ENCODE measurements at regions not wholly inside any gene's neighbourhood (a gene's known extent, or its start where the extent isn't known, plus 50 kb on each side); places are given as distances from the start of the nearest gene placed in this dataset.

DNA sequence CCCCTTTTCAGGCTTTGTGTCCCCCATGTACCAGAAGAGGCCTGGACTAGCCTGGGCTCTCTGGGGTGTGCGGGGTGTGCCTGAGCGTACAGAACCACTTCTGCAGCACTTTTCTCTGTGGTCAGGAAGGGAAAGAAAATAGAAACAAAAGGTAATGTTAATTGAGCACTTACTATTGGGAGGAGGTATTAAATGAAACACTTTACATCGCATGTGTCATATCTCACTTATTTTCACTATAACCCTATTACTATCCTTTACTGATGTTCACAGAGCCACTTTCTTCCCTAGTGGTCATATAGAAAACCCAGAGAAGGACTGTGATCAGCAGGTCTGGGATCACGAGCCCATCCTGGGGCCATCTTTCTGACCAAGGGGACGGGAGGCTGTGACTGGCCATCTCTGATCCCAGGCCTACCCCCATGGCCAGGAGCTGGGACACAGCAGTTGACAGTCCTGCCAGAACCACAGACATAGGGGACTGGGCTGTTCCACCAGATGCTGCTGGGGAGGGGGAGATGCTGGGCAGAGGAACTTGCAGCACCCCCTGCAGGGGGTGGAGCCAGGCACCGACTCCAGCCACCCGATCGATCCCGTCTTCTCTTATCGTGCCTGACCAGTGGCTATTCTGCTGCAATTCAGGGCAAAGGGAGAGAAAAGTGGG lies 107.6 kb downstream of the VEGFA start:
- in situ Hi-C loops (cut with MboI; ENCODE audit: low sequenced_read_pairs) = no loop called here
- H3K4me1 ChIP-seq = no peaks in the 10 kb centered on the region
- DNase-seq (ENCODE audit: low spot score in 2 of 2) = no peak
- H3K4me3 ChIP-seq = no peak overlapping the region
- H3K9me3 ChIP-seq = no peaks in the 10 kb centered on the region
- no peaks in the 10 kb centered on the region; the same call in 1 of the 2 replicates for H3K27me3 ChIP-seq (ENCODE audit: low read depth)
- no peaks in the 10 kb centered on the region for H3K36me3 ChIP-seq (replicated peaks)

DNA sequence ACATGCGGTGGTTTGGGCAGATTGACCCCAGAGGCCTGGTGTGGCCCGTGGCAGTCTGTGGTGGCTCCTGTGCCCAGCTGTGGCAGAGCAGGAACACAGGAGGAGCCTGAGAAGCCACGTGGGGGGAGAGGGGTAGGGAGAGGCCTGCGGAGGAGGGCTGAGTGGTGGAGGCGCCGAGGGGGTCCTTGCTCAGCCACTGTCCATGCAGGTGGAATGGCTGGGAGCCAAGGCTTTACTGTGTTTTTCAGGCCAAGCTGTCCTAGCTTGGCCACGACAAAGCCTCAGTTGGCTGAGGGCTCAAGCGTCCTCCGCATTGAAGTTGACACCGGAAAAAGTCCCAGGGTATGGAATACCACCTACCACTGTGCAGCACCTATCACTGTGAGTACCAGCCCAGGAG lies 107.0 kb downstream of the VEGFA start:
- Histone ChIP-seq H3K9me3 (no peaks in the 10 kb centered on the region), H3K36me3 (replicated peaks) (no peaks in the 10 kb centered on the region), H3K4me3 (no peak overlapping the region), H3K4me1 (no peaks in the 10 kb centered on the region), H3K27me3 (ENCODE audit: low read depth) (no peaks in the 10 kb centered on the region; the same call in 1 of the 2 replicates)
- in situ Hi-C loops (cut with MboI; ENCODE audit: low sequenced_read_pairs) = no loop called here
- DNase-seq (ENCODE audit: low spot score in 2 of 2) = no peak

DNA sequence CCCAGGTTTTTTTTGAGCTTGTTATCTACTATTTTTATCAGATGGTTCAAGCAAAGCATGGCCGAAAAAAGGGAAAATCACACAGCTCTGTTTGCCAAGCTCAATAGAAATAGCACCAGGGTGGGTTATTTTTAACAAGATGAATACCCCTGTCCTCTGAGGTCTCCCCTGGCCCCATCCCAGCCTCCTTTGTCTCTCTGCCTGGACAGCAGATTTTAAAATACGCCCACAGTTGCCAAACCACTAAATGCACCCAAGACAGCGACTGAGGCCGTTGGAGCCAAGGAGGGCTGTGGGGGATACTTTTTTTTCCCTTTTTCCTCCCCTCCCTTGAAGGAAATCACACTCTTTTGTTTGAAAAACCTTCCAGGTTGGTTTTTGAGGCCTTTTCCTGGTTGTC lies 106.6 kb downstream of the VEGFA start:
- H3K4me1 ChIP-seq = no peaks in the 10 kb centered on the region
- no peaks in the 10 kb centered on the region for H3K36me3 ChIP-seq (replicated peaks)
- H3K27me3 ChIP-seq (ENCODE audit: low read depth) = no peaks in the 10 kb centered on the region; the same call in 1 of the 2 replicates
- no peak for DNase-seq (ENCODE audit: low spot score in 2 of 2)
- H3K4me3 ChIP-seq = no peak overlapping the region
- H3K9me3 ChIP-seq = no peaks in the 10 kb centered on the region
- in situ Hi-C loops (cut with MboI; ENCODE audit: low sequenced_read_pairs) = no loop called here

DNA sequence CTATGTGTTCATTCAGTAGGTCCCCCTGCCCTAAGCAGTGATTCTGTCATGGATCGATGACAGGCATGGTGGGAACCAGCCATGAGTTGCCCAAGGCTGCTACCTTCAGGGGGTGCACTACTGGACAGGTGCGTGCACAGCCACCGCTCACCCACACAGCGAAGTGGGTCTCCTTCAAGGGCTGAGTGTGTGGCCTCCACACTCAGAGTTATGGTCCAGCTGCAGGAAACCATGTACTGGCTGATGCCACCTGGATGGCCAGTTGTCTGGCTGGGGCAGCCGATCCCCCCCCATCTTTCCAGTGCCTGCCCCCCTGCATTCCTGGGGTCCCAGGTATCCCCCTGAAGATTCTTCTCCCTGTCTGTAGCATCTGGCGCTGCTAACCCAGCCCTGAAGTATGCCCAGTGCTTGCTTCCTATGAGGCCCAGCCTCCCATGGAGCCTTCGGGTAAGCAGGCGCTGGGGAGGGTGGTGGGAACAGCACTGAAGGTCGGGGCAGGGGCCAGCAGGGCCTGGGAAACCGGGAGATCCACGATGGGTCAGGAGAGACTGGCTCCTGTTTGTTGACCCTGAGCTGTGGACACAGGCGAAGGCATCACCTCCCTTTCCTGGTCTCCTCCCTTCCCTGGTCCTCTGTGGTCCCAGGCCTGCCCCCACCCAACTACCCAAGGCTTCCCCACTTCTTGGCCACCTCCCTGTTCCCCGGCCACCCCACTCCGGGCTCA lies 106.0 kb downstream of the VEGFA start:
- DNase-seq (ENCODE audit: low spot score in 2 of 2) = no peak
- no peaks in the 10 kb centered on the region for H3K36me3 ChIP-seq (replicated peaks)
- H3K4me1 ChIP-seq = no peaks in the 10 kb centered on the region
- no peaks in the 10 kb centered on the region; the same call in 1 of the 2 replicates for H3K27me3 ChIP-seq (ENCODE audit: low read depth)
- no peaks in the 10 kb centered on the region for H3K9me3 ChIP-seq
- H3K4me3 ChIP-seq = no peak overlapping the region
- in situ Hi-C loops (cut with MboI; ENCODE audit: low sequenced_read_pairs) = no loop called here

DNA sequence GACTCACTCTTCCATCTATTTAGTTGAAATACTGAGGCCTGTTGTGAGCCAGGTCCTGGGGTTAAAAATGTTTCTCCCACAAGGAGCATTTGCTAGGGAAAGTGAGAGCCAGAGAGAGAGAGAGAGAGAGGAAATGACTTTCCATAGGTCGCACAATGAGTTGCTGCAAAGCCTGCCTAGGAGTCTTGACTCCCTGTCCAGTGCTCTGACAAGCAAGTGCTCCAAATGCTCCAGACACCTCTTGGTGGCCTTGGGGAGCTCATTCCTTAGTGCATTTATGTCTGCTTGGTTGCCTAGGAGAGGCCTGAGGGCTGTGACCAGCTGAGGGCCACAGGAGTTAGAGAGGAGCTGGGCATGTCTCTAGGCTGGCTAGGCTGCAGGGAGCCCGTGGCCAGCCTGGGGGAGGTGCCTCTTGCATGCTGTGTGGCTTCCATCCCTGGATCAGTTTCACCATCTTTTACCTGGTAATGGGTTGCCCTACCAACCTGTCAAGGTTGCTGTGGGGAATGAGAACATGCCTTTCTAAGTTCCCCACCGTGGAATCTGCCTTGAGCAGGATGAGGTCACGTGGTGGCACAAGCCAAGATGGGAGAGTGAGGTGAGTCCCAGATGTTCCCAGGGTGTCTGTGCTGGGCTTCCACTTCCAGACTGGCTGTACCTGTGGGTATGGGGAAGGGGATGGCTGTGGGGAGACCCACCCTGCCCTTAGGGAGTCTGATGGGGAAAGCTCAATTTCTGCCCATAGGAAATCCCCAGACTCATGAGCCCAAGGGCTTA lies 105.0 kb downstream of the VEGFA start:
- Histone ChIP-seq H3K27me3 (ENCODE audit: low read depth) (no peaks in the 10 kb centered on the region; the same call in 1 of the 2 replicates), H3K4me3 (no peak overlapping the region), H3K4me1 (no peaks in the 10 kb centered on the region), H3K36me3 (replicated peaks) (no peaks in the 10 kb centered on the region), H3K9me3 (no peaks in the 10 kb centered on the region)
- no peak for DNase-seq (ENCODE audit: low spot score in 2 of 2)
- in situ Hi-C loops (cut with MboI; ENCODE audit: low sequenced_read_pairs) = no loop called here

DNA sequence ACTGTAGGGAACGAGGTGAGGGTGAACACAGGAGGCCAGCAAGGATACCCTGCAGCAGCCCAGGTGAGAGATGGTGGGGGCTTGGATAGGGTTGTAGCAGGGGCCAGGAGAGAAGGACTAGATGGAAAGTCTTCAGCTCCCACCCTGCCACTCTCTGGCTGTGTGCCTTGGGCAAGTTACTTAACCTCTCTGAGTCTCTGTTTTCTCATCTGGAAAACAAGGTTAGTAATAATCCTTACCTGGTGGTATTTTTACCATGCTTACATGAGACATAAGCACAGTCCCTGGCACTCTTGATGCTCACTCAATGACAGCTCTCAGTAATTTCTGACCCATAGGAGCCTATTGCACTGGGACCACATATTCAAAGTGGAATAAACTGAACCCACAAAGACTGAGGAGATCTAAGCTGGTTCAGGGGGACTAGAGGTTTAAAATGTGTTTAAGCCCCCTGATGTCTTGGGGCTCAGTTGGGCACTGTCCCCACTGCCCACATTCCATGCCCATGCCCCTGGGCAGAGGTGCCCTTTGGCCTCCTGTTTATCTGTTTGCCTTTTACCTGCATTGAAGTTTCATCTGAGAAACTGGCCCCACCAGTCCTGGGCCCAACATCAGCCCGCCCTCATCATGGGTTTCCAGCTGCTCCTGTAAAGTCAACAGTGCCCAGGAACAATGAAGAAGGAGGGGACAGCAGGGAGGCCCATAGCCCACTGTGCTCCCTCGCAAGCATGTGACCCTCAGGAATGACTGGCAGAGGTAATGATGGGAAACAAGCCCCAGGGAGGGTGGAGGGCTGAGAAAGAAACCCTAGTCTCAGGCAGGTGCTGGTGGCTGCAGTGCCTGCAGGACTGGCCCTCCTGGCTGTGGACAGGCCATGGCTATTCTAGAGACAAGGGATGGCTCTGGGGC lies 104.0 kb downstream of the VEGFA start:
- Histone ChIP-seq H3K9me3 (no peaks in the 10 kb centered on the region), H3K4me3 (no peak overlapping the region), H3K4me1 (no peaks in the 10 kb centered on the region), H3K36me3 (replicated peaks) (no peaks in the 10 kb centered on the region), H3K27me3 (ENCODE audit: low read depth) (no peaks in the 10 kb centered on the region; the same call in 1 of the 2 replicates)
- DNase-seq (ENCODE audit: low spot score in 2 of 2) = no peak
- in situ Hi-C loops (cut with MboI; ENCODE audit: low sequenced_read_pairs) = no loop called here

DNA sequence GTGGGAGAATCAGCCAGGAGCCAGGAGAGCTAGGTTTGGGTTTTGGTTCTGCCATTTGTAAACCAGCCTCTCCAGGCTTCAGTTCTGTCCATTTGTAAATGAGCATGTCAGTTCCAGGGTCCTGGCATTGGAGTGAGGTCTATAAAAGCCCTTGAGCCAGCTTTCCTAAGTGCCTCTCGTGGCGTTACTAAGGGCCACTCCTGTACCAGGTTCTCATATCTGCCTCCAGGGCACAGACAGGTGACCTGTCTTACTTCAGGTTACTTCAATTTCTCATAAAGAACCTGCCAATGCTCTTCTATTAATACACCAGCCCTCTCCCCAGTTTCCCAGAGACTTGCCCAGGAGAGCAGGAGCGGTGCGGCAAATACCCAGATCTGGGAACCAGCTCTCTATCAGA lies 101.9 kb downstream of the VEGFA start:
- Histone ChIP-seq H3K4me3 (no peak overlapping the region), H3K4me1 (no peaks in the 10 kb centered on the region), H3K9me3 (no peaks in the 10 kb centered on the region), H3K27me3 (ENCODE audit: low read depth) (no peaks in the 10 kb centered on the region; the same call in 1 of the 2 replicates), H3K36me3 (replicated peaks) (no peaks in the 10 kb centered on the region)
- in situ Hi-C loops (cut with MboI; ENCODE audit: low sequenced_read_pairs) = no loop called here
- DNase-seq (ENCODE audit: low spot score in 2 of 2) = no peak

DNA sequence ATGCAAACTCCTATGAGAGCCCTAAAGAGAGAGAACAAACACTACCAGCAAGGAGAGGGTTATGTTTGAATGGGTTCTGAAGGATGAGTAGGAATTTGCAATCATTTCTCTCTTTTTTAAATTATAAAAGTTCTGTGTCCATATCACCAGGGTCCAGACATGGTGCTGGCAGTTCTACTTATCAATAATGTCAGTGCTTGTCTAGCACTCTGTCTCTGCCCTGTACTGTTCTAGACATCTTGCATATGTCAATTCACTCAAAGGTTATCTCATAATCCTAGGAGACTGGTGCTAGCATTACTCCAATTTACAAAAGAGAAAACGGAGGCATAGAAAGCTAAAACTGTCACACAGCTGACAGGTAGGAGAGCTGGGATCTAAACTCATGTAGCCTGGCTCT lies 101.3 kb downstream of the VEGFA start:
- no peaks in the 10 kb centered on the region for H3K4me1 ChIP-seq
- in situ Hi-C loops (cut with MboI; ENCODE audit: low sequenced_read_pairs) = no loop called here
- no peak for DNase-seq (ENCODE audit: low spot score in 2 of 2)
- no peaks in the 10 kb centered on the region for H3K36me3 ChIP-seq (replicated peaks)
- H3K9me3 ChIP-seq = no peaks in the 10 kb centered on the region
- H3K27me3 ChIP-seq (ENCODE audit: low read depth) = no peaks in the 10 kb centered on the region; the same call in 1 of the 2 replicates
- H3K4me3 ChIP-seq = no peak overlapping the region

DNA sequence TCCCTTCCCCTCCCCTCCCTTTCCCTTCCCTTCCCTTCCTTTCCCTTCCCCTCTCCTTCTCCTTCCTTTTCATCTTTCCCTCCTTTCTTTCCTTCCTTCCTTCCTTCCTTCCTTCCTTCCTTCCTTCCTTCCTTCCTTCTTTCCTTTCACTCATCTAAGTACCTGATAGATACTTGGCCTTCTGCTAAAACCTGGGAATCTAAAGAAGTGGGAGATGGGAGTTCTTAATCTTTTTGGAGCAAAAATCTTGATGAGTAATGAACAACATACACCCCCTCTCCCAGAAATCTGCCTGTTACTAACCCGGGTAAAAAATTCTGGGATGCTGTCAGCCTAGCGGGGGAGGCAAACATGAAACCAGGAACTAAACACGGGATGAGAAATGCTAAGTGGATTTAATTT lies 100.7 kb downstream of the VEGFA start:
- 0 out of 2 replicates have a peak, but pooled peaks cover 3% of the 10 kb centered on the region for H3K4me1 ChIP-seq
- in situ Hi-C loops (cut with MboI; ENCODE audit: low sequenced_read_pairs) = no loop called here
- H3K36me3 ChIP-seq (replicated peaks) = no peaks in the 10 kb centered on the region
- DNase-seq (ENCODE audit: low spot score in 2 of 2) = no peak
- H3K27me3 ChIP-seq (ENCODE audit: low read depth) = no peaks in the 10 kb centered on the region; the same call in 1 of the 2 replicates
- no peak overlapping the region for H3K4me3 ChIP-seq
- no peaks in the 10 kb centered on the region for H3K9me3 ChIP-seq

DNA sequence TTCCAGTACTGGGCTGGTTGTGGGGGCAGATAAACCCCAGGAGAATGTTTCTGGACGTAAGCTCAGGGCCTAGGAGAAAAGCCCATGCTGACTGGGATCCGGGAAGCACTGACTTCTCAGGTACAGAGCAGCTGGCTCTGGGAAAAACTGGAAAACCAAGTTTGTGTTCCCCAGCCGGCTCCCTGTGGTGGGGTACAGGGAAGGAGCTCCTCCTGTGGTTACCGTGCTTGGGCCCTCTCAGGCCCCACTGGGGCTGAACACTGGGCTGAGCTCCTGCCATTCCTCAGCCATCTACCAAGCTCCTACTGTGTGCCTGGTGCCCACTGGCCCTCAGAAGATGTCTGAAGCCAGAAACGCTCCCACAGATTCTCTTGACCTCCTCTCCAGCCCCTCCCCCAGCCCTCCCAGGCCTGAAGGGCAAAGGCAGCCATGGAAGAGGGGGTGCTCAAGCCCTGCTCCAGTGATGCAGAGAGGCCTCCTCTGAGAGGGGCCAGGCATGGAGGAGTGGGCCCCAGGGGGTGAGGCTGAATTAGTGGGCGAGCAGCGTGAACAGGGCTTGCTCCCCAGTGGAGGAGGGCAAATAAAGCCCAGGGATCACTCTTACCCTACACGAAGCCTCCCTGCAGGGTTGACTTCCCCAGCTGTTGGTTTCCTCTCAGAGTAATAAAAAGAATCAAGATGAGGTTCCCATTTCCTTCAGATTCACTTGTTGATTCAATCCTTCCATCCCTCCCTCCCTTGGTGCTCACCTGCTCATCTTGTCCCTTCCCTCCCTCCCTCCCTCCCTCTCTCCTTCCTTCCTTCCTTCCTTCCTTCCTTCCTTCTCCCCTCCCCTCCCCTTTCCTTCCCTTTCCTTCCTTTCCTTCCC lies 100.0 kb downstream of the VEGFA start:
- in situ Hi-C loops (cut with MboI; ENCODE audit: low sequenced_read_pairs) = no loop called here

DNA sequence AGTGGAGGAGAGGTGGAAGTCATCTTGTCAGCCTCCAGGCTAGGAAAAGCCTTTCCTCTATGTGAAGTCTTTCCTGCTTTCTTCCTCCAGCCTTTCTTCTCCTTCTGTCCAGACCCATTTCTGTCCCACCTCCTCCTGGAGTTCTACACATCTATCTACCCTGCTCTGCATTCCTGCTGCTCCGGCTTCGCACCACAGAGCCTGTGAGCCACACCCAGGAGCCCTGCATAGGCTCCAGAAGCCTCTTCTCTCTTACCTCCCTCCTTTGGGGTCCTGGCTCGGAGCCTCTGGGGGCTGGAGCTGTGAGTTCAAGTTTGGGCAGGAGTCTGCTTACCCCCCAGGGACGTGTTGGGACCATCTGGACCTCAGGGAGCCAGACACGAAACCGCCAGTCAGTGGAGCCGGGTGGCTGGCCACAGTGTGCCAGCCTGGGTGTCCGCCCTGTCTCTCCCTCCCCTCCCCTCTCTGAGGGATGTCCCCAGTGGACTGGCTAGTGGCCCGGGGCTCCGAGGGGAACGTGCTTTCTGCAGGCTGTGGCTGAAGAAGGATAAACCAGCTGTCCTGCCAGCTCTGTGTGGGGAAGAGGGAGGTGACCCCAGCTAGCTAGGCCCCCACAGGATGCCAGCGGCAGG lies 99.2 kb downstream of the VEGFA start:
- Histone ChIP-seq H3K4me3 (no peak overlapping the region), H3K9me3 (no peaks in the 10 kb centered on the region), H3K4me1 (0 out of 2 replicates have a peak, but pooled peaks cover 3% of the 10 kb centered on the region), H3K27me3 (ENCODE audit: low read depth) (no peaks in the 10 kb centered on the region; the same call in 1 of the 2 replicates), H3K36me3 (replicated peaks) (no peaks in the 10 kb centered on the region)
- DNase-seq (ENCODE audit: low spot score in 2 of 2) = no peak
- in situ Hi-C loops (cut with MboI; ENCODE audit: low sequenced_read_pairs) = no loop called here

More for the DNA sequence above, 100.0 kb downstream of the VEGFA start:
- 0 out of 2 replicates have a peak, but pooled peaks cover 3% of the 10 kb centered on the region for H3K4me1 ChIP-seq
- no peaks in the 10 kb centered on the region for H3K36me3 ChIP-seq (replicated peaks)
- H3K27me3 ChIP-seq (ENCODE audit: low read depth) = no peaks in the 10 kb centered on the region; the same call in 1 of the 2 replicates
- H3K4me3 ChIP-seq = no peak overlapping the region
- DNase-seq (ENCODE audit: low spot score in 2 of 2) = no peak
- no peaks in the 10 kb centered on the region for H3K9me3 ChIP-seq

DNA sequence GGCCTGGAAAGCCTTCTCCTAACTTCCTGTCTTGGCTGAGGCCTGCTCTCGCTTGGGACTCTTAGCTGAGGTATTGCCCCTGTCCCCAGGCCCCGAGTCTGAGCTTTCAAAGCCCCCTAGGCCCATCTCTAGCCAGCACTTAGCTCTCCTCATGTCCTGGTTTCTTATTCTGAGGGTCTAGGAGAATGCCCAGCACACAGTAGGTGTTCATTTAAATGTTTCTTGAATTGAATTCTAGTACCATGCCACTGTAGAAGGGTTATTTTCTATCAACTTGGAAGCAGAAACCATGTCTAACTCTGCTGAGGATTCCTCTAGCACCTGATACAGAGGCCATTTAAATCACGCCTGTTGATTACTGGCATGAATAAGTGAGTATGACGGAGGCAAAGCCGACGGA lies 98.5 kb downstream of the VEGFA start:
- in situ Hi-C loops (cut with MboI; ENCODE audit: low sequenced_read_pairs) = no loop called here

More for the DNA sequence above, 98.5 kb downstream of the VEGFA start:
- H3K4me1 ChIP-seq = 0 out of 2 replicates have a peak, but pooled peaks cover 3% of the 10 kb centered on the region
- no peak overlapping the region for H3K4me3 ChIP-seq
- no peak for DNase-seq (ENCODE audit: low spot score in 2 of 2)
- no peaks in the 10 kb centered on the region for H3K9me3 ChIP-seq
- no peaks in the 10 kb centered on the region for H3K36me3 ChIP-seq (replicated peaks)
- no peaks in the 10 kb centered on the region; the same call in 1 of the 2 replicates for H3K27me3 ChIP-seq (ENCODE audit: low read depth)

Data from HAP-1 (cell line).